Forelimb muscle (tissue), 1 donor: ENCODE measurements at regions not wholly inside any gene's neighbourhood (a gene's known extent, or its start where the extent isn't known, plus 50 kb on each side); places are given as distances from the start of the nearest gene placed in this dataset.
A peak's percentile ranks its signal among the peaks of the same experiment; 100 is the strongest.
"Not testable (repeated sequence)": the region's sequence is repeated elsewhere in the genome, so short reads cannot be mapped to it uniquely, and the experiment has no call there.

ENCODE experiments used
- DNase-seq: peaks from one replicate; pipeline ENCODE4 v3.0.0-alpha.2; 2013; ENCODE audit warnings: low read depth

DNA sequence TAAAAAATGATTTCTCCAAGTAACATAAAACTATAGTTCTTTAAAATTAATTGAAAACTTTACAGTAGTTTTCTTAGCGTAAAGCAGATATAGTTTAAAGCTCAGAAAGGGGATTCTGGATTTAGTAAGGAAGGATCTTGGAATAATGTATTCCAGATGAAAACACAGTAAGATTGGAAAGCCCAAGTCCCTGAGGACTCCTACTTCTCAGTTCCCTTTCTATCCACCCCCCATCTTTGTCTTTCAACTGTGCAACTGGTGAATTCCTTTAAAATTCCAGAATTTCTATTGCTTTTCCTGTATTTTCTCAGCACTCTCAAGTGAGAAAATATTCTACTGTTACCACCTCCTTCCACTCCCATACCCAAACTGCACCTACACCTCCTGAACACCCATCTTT lies 184.5 kb upstream of the FBN2 start:
- DNase-seq, result peak; percentile 56

- not testable (repeated sequence) for DNase-seq
Measured at GRCh38 chr5:128730021-128730420, 192.0 kb upstream of the FBN2 start.

GRCh38 chr5:128735656-128736055 lies 197.6 kb upstream of the FBN2 start:
- DNase-seq, result not testable (repeated sequence)

DNA sequence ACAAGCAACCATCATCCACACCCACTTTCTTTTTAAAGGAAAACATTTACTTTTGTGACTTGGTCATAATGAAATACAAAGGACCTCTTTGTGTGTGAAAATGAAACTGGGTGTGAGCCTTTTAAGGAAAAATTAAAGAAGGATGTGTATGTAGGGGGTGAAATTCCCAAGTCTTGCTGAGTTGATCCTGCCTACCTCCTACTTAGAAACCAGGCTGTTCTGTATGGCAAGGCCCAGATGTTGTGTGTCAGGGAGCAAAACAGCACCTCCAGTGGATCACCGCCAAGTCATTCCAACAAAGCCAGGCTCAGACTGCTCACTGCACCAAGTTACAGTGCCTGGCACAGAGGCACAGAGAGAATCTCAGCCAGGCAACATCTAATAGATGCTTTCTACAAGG lies 198.5 kb upstream of the FBN2 start:
- DNase-seq, result no peak

- no peak for DNase-seq
Measured at GRCh38 chr5:128749136-128749898, 211.3 kb upstream of the FBN2 start.

GRCh38 chr5:128750155-128750554 lies 212.1 kb upstream of the FBN2 start:
- no peak for DNase-seq

GRCh38 chr5:128757196-128757959 lies 207.9 kb upstream of the SLC27A6 start:
- no peak for DNase-seq

GRCh38 chr5:128762661-128763306 lies 202.5 kb upstream of the SLC27A6 start:
- no peak for DNase-seq

- DNase-seq, result no peak
Measured at GRCh38 chr5:128763321-128763720, 202.0 kb upstream of the SLC27A6 start.

DNA sequence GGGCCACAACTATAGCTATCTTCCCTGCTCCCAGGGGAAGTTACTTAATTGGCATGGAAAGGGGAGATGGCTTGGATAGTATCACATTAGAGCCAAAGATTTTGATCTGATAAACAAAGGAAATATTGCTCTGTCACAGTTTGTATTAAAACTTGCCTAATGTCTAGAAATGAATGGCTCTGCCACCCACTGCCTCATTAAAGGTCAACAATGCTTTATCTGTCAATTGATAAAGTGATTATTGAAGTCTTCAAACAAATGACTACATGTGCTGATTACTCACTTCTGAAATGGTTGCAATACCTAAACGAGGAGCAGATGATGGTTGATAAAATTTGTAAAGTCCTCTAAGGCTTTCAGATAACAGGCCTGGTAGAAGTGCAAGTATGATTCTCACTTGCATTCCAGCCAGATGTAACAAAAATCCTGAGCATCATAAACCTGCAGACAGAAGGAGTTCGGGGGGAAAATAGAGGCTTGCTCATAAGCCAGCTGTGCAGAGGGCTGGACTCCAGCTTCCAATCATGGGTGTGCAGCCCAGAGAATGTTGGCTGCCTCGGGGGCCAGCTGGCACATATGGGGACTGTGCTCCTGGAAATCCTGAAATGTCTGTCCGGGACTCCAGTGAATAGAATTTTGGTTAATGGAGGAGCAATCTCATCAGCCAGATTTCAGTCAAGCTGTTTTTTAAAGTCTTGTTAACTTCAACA lies 200.5 kb upstream of the SLC27A6 start:
- no peak for DNase-seq

DNA sequence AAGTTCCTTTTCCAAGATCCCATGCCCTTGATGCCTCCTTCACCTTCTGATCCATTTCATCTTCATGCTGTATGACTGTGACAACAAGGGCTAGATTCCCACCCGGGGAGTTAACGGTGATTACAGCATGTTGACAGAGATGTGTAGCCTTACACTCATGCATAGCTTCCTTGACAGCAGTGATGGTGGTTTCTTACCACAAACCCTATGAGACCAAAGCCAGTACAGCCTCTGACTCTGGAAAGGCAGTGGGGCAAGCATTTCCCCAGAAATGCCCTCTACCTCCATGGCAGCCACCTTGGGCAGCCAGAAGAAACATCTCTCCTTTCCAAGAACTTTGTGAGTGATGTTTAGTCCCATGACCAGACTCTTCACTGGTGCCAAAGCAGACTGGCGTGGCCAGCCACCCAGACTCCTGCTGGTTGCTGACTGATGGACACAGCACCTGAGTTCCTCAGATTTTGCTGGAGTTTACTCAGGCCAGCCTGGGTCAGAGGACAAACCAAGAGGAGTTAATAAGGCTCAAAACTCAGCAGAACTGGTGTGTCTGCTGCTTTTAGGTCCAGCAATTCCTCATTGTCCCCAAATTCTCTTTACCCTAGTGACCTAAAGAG lies 199.7 kb upstream of the SLC27A6 start:
- no peak for DNase-seq

- DNase-seq, result no peak
Measured at GRCh38 chr5:128766406-128766805, 198.9 kb upstream of the SLC27A6 start.

DNA sequence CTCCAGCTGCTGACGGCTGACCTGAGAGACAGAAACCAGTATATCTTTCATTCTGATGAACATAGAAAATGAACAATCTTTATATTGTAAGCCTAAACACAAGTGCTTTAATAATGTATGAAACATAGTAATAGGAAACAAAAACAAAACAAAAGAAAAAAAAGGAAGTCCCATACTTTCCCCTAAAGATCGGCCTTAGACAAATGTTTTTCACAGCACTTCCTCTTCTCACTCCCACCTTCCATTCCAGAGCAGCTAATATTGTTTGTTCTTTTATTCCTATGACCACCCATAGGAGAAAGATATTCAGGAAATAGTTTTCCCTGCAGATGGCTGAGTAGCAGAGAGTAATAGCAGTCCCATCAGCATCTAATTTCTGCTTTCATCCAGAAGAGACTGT lies 194.4 kb upstream of the SLC27A6 start:
- DNase-seq, result no peak

DNA sequence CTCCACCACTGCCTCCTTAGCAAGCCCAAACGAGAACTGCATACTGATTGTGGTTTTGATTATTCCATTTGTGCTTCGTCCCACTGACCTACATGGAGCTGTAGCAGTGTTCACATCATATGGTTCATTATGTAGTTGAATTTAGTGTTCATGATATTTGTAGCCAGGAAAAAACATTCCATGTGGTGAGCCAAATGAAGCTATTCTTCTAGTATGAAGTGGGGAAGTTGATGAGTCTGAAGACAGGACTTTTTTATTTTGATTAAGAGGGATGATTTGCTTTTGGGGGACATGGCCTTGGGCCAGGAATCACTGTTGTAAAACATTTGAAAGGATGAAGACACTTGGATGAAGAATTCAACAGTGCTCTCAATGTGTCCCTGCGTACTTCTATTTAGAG lies 192.9 kb upstream of the SLC27A6 start:
- DNase-seq, result peak; percentile 71

DNA sequence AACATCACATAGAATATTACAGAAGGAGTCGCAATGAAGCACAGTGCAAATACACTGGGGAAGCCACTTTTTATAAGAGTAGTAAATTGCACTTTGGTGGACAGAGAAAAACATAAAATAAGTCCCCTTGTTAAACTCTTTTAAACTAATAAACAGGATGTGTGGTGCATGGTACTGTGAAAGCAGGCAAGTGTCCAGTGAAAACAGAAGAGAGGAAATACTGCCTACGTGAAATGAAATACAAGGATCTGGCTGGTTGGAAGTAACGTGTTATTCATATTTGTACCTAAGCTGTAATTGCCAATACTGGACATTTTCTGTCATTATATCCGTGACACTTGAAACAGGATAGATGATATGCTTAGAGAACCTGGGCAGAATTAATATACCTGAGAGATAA lies 191.9 kb upstream of the SLC27A6 start:
- no peak for DNase-seq

- DNase-seq, result no peak
Measured at GRCh38 chr5:128774605-128775004, 190.7 kb upstream of the SLC27A6 start.

- no peak for DNase-seq
Measured at GRCh38 chr5:128775558-128775957, 189.7 kb upstream of the SLC27A6 start.

DNA sequence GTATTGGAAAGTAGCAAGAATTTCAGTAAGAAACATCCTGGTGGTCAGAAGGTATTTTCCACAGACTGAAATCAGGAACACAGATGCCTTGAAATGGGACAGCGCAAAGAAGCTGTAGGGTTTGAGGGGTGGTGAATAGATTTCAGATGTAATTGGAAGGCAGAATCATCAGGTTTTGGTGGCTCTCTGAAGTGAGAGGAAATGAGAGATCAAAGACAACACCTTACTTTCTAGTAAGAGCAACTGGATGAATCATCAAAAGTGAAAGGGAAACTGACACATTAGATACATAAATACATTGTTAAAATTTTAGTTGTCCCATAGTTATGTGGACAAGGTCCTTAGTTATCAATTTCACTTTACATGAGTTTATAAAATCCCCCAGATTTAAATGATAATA lies 188.2 kb upstream of the SLC27A6 start:
- no peak for DNase-seq

- no peak for DNase-seq
Measured at GRCh38 chr5:128778474-128778873, 186.8 kb upstream of the SLC27A6 start.

DNA sequence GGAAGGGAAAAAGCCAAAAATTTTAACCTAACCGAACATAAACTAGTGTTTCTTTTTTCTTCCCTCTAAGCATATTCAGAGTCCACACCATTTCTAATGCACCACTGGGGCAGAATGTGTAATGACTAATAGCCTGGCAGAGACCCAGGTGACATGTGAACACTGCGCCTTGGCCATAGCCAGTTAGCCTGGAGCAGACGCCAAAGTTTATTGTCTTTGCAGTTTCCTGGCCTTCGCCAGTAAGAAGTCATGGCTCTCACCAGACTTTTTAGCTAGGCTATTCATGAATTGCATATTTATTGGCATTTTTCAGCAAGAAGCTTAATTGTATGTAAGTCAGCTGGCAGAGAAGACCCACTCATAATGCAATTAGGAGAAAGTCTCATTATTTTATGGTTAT lies 182.8 kb upstream of the SLC27A6 start:
- DNase-seq, result peak; percentile 61

DNA sequence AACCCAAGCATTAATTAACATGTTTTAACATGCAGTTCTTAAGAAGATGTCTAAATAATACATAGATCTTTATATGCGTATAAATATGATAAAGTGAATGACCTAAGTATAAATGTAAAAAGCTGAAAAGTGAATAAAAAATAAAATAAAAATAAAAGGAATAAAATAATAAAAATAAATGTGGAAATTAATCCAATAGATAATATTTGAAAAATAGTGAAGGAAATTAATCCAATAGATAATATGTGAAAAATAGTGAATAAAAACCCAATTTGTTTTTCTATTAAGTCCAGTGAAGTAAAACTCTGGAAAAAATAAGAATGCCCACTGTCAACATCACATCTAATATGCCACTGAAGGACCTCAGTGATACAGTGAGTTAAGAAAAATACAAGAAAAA lies 180.6 kb upstream of the SLC27A6 start:
- DNase-seq, result no peak

- no peak for DNase-seq
Measured at GRCh38 chr5:128791312-128791711, 174.0 kb upstream of the SLC27A6 start.
